ENCODE measurements at regions not wholly inside any gene's neighbourhood (a gene's known extent, or its start where the extent isn't known, plus 50 kb on each side); places are given as distances from the start of the nearest gene placed in this dataset.
"Not testable (repeated sequence)": the region's sequence is repeated elsewhere in the genome, so short reads cannot be mapped to it uniquely, and the experiment has no call there.

- no peak for DNase-seq
Observed at GRCh38 chr9:21533597-21533996, 51.5 kb upstream of the IFNE start.

DNA sequence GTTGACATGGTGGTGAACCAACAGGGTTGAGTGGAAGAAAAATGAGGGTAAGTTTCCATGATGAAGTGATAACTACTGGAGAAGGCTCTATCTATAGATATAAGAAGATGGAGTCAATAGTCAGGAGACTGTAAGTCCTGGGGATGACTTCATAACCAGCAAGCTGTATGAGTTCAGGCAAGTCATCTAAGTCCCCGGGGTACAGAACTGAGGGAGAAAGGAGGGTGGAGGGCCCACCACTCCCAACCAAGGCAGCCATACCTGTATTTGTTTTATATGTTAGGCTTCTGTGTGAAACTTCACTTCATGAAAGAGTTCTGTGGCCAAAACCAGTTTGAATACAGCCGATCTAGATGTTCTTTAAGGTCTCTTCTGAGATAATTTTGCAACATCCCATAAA is 53.3 kb upstream of the IFNE start:
- DNase-seq = no peak

DNA sequence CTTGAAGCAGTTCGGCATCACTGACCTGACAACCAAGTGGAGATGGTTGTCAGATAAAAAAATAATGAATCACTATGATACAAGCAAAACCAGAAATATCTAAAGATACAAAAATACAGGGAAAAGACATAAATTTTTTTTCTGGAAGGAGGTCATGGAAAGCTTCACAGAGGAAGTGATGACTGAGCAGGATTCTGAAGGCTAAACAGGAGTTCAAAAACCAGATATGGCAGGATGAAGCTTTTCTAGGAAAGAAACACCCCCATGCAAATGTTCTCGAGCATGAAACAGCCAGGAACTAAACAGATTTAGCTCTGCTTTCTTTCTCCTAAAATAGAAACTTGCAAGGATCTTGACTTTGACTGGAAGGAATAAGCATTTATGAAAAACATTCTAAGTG is 60.7 kb upstream of the IFNE start:
- DNase-seq = no peak

DNA sequence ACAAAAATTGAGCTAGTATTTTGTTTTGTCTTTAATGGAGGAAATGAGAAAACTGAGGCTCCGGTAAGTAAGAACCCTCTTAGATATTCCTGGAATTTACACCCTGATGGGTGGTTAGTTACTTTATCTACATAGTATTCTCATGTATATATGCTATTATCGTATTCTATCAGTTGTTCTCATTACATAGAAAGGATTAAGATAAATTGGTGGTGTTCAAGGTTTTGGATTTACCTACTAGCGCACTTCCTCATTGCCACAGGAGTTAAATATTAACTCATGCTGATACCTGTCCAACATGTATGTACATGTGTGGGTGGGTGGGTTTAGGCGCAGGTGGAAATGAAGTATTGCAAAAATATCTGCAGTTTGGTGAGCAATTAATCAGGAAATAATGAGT is 61.1 kb upstream of the IFNE start:
- no peak for DNase-seq

GRCh38 chr9:21543816-21544215 is 61.7 kb upstream of the IFNE start:
- not testable (repeated sequence) for DNase-seq

- no peak for DNase-seq
Observed at GRCh38 chr9:21546949-21547348, 64.8 kb upstream of the IFNE start.

DNA sequence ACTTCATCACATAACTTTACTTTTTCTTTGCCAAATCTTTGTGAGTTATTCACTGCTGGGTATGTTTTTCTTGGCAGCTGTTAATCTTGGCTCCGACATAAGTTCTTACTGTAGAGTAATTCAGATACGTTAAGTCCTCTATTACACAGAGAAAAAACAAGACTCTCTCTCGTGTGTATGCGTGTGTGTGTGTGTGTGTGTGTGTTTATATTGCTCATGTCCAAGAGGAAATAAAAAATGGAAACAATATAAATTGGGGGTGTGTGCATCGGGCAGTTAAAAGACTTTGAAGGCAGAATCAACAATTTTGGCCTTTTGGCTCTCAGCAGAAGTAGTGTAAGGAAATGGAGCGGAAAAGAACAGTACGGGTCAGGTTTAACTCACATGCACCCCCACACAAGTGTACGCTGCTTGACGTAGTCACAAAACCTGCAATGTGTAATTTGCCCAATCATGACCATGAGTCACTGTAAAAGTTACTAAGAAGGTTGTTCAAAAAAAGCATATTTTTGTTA is 67.2 kb upstream of the IFNE start:
- no peak for DNase-seq

GRCh38 chr9:21549890-21550289 is 67.8 kb upstream of the IFNE start:
- no peak for DNase-seq

GRCh38 chr9:21550392-21550791 is 68.3 kb upstream of the IFNE start:
- DNase-seq = no peak

GRCh38 chr9:21551401-21551800 is 69.3 kb upstream of the IFNE start:
- DNase-seq = no peak

GRCh38 chr9:21552244-21553170 is 70.4 kb upstream of the IFNE start:
- DNase-seq = no peak

GRCh38 chr9:21553441-21553840 is 71.3 kb upstream of the IFNE start:
- no peak for DNase-seq

GRCh38 chr9:21554813-21555212 is 72.7 kb upstream of the IFNE start:
- no peak for DNase-seq

DNA sequence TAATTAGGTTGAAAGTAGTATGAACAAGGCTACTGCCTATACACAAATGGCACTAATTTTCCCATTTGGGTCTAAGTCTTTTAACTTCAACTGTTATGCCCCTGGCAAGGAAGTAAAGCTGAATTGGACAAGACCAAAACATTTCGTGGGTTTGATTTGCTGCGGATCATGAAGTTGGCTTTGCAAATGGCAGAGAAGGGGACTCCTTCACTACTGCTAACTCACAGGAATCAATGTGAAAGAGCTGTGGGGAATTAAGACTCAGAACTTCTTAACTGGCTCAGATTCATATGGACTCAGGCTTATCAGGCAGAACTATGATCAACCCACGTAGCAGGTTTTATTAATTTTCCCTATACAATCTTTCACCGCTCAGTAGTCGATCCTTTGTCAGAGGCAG is 73.8 kb upstream of the IFNE start:
- no peak for DNase-seq

- no peak for DNase-seq
Observed at GRCh38 chr9:21556581-21557427, 74.7 kb upstream of the IFNE start.

- DNase-seq = no peak
Observed at GRCh38 chr9:21557428-21557768, 75.3 kb upstream of the IFNE start.

GRCh38 chr9:21558079-21558478 is 76.0 kb upstream of the IFNE start:
- DNase-seq = no peak

GRCh38 chr9:21558615-21559401 is 76.7 kb upstream of the IFNE start:
- no peak for DNase-seq

- DNase-seq = peak in 1 of 2 donors; percentile 5
Observed at GRCh38 chr9:21559402-21560280, 77.5 kb upstream of the IFNE start.

GRCh38 chr9:21560281-21560745 is 78.2 kb upstream of the IFNE start:
- DNase-seq = no peak

DNA sequence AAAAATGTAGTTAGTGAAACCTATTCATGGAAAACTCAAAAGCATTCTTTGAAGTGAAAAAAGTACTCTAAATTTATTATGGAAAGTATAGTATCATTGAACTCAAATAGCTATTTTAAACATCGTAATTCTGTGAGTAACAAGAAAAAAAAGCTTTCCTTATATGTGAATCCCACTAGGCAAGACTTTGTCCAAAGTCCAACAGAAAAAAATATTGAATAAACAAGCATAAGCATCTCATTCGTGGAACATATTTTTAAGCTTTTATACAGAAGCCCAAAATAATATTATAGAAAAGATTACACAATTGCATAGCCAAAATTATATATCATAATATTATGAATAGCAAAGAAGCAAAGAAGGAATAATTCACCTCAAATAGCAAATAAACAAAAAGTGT is 79.4 kb upstream of the IFNE start:
- no peak for DNase-seq

DNA sequence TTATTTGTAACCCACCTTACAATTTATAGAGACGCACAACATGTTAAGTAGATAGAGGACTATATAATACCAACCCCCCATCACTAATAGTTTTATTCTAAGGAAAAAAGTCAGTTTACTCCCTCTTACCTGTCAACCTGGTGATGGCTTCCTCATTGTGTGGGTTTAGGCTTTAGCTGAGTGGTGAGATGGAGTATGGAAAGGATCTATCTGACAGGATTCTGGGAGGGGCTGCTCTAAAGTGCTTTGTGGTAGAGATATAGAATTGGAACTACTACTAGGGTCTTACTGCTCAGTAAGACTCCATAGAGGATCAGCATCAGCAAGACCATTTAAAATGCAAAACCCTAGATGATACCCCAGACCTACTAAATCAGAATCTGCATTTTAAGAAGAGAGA is 82.1 kb upstream of the IFNE start:
- no peak for DNase-seq
